ENCODE measurements at regions not wholly inside any gene's neighbourhood (a gene's known extent, or its start where the extent isn't known, plus 50 kb on each side); places are given as distances from the start of the nearest gene placed in this dataset.

- no peak overlapping the region for H3K4me3 ChIP-seq (replicated peaks; ENCODE audit: low read depth, low read length)
- no peak for DNase-seq (ENCODE audit: extremely low read depth, low read depth)
- TF ChIP-seq, protein P1, sequence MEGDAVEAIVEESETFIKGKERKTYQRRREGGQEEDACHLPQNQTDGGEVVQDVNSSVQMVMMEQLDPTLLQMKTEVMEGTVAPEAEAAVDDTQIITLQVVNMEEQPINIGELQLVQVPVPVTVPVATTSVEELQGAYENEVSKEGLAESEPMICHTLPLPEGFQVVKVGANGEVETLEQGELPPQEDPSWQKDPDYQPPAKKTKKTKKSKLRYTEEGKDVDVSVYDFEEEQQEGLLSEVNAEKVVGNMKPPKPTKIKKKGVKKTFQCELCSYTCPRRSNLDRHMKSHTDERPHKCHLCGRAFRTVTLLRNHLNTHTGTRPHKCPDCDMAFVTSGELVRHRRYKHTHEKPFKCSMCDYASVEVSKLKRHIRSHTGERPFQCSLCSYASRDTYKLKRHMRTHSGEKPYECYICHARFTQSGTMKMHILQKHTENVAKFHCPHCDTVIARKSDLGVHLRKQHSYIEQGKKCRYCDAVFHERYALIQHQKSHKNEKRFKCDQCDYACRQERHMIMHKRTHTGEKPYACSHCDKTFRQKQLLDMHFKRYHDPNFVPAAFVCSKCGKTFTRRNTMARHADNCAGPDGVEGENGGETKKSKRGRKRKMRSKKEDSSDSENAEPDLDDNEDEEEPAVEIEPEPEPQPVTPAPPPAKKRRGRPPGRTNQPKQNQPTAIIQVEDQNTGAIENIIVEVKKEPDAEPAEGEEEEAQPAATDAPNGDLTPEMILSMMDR (IDR thresholded peaks at IDR 0.05; ENCODE audit: low read depth, low read length, missing control alignments): no peak
Measured at GRCh38 chr17:13426991-13427390, 174.7 kb downstream of the HS3ST3A1 start.

GRCh38 chr17:13425390-13425789 is 176.3 kb downstream of the HS3ST3A1 start:
- no peak overlapping the region for H3K4me3 ChIP-seq (replicated peaks; ENCODE audit: low read depth, low read length)
- TF ChIP-seq, protein P1 (IDR thresholded peaks at IDR 0.05; ENCODE audit: low read depth, low read length, missing control alignments): no peak
- no peak for DNase-seq (ENCODE audit: extremely low read depth, low read depth)

GRCh38 chr17:13421581-13422130 is 180.1 kb downstream of the HS3ST3A1 start:
- no peak for DNase-seq (ENCODE audit: extremely low read depth, low read depth)
- no peak overlapping the region for H3K4me3 ChIP-seq (replicated peaks; ENCODE audit: low read depth, low read length)
- TF ChIP-seq, protein P1 (IDR thresholded peaks at IDR 0.05; ENCODE audit: low read depth, low read length, missing control alignments): no peak

DNA sequence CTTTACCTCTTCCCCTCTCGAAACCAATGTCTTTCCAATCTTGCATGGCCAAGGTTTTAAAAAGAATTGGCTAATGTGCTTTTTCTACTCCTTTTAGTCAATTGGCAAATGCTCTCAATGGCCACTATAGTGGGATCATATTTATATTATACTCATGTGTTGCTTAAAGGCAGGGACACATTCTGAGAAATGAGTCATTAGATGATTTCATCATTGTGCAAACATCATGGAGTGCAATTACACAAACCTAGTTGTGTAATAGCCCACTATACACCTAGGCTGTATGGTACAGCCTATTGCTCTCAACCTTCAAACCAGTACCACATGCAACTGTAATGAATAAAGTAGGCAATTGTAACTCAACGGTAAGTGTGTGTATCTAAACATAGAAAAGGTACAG is 180.9 kb downstream of the HS3ST3A1 start:
- no peak overlapping the region for H3K4me3 ChIP-seq (replicated peaks; ENCODE audit: low read depth, low read length)
- DNase-seq (ENCODE audit: extremely low read depth, low read depth): no peak
- TF ChIP-seq, protein P1 (IDR thresholded peaks at IDR 0.05; ENCODE audit: low read depth, low read length, missing control alignments): no peak

DNA sequence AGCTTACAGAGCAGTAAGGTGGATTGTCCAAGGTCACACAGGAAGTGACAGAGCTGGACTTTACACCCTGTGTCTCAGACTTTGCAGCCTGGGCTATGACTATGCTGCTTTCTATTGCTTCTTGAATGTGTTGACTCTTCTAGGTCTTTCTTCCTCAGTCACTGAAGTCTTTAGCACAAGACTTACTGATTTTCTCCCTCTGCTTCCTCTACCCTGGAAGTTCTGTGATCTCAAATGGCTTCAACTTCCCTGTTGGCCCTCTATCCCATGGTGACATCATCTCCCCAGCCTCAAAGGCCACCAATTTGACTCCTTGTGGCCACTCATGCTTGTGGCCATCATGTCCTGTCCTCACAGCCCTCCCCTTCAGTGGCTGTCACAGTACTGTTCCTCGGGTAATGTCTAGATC is 181.3 kb downstream of the HS3ST3A1 start:
- no peak overlapping the region for H3K4me3 ChIP-seq (replicated peaks; ENCODE audit: low read depth, low read length)
- TF ChIP-seq, protein P1 (IDR thresholded peaks at IDR 0.05; ENCODE audit: low read depth, low read length, missing control alignments): no peak
- DNase-seq (ENCODE audit: extremely low read depth, low read depth): no peak

DNA sequence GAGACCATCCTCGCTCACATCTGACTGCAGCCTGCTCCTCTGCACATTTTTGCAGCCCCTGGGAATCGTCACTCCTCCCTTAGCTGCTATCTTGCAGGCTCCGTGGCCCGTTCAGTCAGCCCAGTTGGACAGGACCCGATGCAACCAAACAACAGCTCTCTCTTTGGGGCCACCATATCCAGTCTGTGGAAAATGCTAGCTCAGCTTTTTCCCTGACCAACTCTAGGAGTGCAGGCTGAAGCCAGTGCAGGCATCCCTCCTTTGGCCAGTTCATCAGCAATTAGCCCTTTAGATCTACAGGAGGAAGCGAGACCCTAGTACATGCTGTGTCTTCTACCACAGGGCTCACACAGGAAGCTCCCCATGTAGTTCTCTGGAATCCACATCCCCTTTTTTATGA is 182.1 kb downstream of the HS3ST3A1 start:
- TF ChIP-seq, protein P1 (IDR thresholded peaks at IDR 0.05; ENCODE audit: low read depth, low read length, missing control alignments): no peak
- DNase-seq (ENCODE audit: extremely low read depth, low read depth): no peak
- no peak overlapping the region for H3K4me3 ChIP-seq (replicated peaks; ENCODE audit: low read depth, low read length)

- no peak for DNase-seq (ENCODE audit: extremely low read depth, low read depth)
- TF ChIP-seq, protein P1 (IDR thresholded peaks at IDR 0.05; ENCODE audit: low read depth, low read length, missing control alignments): no peak
- H3K4me3 ChIP-seq (replicated peaks; ENCODE audit: low read depth, low read length): no peak overlapping the region
Measured at GRCh38 chr17:13418891-13419290, 182.8 kb downstream of the HS3ST3A1 start.
